Activated T-helper 9 cell treated with anti-CD3 and anti-CD28 coated beads, Interleukin-2, amount 50 U/mL, for 16 hours (primary cell): ENCODE measurements at regions not wholly inside any gene's neighbourhood (a gene's known extent, or its start where the extent isn't known, plus 50 kb on each side); places are given as distances from the start of the nearest gene placed in this dataset.
"Not testable (repeated sequence)": the region's sequence is repeated elsewhere in the genome, so short reads cannot be mapped to it uniquely, and the experiment has no call there.

Experiments used
- DNase-seq: peaks from one replicate; pipeline ENCODE4 v3.0.0-alpha.2; 2020; ENCODE audit warnings: low read depth

DNA sequence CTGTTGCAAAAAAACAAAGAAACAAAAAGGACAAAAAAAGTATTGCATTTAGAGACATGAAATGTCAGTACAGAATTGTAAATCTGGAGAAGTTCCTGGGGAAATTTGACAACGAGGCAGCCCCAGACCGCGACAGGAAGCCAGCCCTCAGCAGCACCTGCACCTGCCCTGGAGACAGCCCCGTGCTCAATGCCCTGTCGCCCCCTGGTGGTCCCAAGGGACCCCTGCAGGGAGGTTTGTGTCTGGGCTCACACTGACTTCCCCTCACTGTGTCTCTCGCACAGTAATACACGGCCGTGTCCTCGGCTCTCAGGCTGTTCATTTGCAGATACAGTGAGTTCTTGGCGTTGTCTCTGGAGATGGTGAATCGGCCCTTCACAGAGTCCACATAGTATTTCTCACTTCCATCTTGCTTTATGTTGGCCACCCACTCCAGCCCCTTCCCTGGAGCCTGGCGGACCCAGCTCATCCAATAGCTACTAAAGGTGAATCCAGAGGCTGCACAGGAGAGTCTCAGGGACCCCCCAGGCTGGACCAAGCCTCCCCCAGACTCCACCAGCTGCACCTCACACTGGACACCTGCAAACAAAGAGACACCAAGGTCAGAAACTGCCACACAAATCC is 535.6 kb downstream of the TMEM121 start:
- DNase-seq: peak; percentile 77

DNA sequence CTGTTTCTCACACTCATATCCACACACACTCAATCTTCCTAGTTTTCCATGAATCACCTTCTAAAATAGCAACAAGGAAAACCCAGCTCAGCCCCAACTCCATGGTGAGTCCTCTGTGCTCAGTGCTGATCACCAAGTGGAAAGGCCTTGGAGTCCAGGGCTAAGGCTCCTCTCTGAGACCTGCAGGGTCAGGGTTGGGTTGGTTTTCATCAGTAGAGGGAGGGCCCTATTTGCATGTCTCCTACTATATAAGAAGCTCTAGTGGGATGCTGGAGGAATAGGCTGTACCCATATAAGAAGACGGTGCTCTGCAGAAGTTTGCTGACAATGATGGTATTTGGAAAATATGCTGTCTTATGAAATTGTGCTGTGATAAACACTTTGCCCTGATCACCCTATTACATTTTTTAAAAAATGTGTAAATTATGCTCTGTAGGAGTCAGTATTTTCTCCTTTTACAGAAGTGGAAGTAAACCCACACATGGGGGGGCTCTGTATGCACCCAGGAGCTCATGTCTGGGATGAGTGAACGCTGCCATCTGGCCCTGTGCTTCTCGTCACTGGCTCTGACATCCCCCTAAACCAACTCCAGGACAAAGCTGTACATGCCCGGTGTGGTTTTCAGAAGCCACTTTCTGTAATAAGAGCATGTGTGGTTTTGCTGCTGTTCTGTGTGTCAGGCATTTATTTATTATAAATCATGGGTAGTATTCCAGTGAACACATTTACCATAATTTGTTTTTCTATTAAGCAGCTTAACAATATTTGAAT is 536.3 kb downstream of the TMEM121 start:
- no peak for DNase-seq

DNA sequence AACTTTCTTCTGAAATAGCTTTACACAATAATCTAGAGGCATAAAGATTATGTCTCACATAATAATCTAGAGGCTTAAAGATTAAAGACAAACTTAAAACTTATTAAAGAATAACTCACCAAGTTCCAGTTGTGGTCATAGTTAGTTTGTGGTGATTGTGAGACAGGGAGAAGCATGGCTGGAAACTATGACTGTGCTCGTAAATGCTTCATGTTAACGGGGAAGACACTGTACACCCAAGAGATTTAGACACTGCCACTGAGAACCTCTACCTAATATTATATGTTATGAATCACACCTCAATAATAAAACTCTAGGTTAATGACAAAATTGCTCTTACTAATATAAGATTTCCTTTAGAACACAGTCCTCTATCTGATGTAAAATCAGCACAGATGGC is 541.6 kb downstream of the TMEM121 start:
- DNase-seq: no peak

DNA sequence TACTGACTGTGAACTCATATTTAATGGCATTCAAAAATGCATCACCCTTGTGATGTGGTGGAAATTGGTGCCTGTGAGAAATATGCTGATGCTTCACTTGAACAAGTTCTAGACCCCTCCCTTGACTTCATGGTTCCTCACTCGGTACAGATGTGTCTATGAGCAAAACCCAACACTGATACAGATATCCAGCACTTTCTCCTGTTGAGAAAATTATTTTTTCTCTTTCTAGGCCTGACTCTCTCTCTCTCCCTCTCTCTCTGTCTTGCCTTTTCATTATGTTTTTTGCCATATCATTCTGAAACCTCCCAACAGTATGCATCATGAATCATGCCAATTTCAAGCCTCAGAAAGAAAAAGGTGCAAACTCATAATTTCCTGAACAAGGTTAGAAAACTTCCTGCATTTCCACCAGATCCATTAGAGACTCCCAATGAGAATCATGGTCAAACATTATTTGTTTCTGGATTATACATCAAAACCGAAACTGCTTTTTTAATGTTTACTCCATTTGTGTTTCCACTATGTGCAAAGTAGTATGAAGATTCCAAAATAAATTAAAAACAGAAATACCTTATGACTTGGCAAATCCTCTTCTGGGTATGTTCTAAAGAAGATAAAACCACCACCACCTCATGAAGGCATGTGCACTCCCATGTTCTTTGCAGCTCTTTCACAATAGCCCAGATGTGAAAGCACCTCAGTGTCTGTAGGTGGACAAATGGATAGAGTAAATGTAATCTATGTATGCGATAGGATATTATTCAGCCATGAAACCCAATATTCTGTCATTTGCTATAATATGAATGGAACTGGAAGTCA is 543.6 kb downstream of the TMEM121 start:
- DNase-seq: no peak

DNA sequence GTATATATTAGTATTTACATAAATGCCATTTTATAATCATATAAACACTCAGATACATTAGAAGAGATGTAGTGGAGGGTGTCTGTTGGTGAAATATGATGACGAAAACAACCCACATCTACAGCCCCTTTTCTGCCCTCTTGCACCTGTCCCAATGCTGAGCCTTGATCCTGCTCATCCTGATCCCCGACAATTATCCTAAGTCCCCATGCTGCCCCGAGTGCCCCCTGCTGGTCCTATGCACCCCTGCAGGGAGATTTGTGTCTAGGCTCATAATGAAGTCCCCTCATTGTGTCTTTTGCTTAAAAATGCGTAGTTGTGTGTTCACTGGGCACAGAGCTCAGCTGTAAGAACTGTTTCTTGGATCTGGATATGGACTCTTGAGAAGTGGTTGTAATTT is 554.5 kb downstream of the TMEM121 start:
- no peak for DNase-seq

DNA sequence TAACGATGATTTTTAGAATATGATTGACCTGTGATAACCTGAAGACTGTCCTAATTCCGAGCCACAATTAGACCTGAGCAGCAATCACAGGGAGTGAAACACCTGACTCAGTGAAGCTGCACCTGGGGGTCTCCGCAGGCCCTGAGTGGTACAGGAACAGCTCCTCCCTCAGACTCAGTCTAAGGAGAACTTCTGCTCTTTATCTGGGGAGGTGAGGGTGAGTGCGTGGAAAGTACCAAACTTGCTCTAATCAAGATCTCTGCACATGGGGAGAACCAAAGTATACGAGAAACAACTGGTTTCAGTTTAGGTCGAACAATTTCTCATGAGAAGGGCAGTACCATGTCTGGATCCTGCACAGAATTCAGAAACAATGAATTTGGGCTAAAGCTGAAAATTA is 555.3 kb downstream of the TMEM121 start:
- not testable (repeated sequence) for DNase-seq

DNA sequence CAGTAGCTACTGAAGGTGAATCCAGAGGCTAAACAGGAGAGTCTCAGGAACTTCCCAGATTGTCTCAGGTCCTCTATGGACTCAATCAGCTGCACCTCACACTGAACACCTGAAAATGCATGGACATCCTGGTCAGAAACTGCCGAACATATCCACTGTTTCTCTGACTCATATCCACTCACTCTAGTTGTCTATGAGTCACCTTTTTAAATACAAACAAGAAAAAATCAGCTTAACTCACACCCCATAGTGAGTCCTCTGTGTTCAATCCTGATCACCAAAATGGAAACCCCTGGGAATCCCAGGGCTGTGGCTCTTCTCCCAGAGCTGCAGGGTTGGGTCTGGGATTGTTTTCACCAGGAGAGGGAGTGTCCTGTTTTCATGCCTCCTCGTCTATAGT is 556.7 kb downstream of the TMEM121 start:
- DNase-seq: no peak

DNA sequence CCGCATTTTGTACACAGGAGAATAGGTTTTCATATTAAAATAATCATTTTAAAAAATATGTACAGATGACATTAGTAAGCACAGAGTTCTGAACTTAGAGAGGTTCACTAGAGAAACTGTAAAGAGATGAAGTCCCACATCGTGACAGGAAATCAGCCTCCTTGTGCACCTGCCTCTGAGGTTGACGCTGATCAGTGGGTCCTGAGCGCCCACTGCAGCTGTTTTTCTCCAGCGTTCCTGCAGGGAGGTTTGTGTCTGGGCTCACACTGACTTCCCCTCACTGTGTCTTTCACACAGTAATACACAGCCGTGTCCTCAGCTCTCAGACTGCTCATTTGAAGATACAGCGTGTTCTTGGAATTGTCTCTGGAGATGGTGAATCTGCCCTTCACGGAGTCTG is 561.5 kb downstream of the TMEM121 start:
- no peak for DNase-seq

DNA sequence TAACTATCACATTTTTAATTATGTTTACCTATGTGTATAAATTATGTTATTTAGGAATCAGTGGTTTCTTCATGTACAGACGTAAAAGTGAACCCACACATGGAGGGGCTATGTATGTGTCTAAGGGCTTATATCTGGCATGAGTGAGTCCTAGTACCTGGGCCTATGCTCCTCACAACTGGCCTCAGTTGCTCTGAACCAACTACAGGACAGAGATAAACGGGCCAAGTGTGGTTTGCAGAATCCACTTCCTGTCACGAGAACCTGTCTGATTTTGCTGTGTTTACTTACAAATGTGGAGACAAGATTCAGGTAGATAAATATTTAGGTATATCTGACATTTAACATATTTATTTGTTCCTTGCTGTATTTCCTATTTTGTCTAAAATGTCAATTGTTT is 562.5 kb downstream of the TMEM121 start:
- not testable (repeated sequence) for DNase-seq

DNA sequence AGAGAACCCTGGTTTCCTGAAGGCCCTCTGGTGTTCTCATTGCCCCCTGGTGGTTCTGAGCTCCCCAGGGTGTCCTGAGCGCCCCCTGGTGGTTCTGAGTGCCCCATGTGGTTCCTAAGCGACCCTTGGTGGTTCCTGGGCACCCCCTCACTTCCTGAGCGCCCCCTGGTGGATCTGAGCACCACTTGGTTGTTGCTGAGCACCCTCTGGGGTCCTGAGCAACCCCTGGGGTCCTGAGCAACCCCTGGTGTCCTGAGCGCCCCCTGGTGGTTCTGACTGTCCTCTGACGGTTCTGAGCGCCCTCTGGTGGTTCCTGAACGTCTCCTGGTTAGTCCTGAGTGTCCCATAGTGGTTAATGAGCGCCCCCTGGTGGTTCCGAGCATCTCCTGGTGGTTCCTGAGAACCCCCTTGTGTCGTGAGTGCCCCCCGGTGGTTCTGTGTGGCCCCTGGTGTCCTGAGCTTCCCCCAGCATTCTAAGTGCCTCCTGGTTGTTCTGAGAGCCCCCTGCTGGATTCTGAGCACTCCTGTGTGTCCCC is 568.3 kb downstream of the TMEM121 start:
- no peak for DNase-seq

DNA sequence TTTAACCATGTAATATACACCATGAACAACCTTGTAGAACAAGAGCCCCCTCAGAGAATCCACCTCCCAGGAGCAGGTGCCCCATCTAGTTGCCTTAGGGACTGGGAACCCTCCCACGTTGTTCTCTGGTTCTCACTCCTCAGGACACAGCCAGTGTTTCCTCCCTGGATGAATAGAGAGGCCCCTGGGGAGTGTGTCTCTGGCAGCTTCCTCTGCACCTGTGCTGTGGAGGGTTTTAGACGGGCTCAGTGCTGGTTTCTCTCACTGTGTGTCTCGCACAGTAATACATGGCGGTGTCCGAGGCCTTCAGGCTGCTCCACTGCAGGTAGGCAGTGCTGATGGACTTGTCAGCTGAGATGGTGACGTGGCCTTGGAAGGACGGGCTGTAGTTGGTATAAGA is 581.3 kb downstream of the TMEM121 start:
- DNase-seq: no peak

DNA sequence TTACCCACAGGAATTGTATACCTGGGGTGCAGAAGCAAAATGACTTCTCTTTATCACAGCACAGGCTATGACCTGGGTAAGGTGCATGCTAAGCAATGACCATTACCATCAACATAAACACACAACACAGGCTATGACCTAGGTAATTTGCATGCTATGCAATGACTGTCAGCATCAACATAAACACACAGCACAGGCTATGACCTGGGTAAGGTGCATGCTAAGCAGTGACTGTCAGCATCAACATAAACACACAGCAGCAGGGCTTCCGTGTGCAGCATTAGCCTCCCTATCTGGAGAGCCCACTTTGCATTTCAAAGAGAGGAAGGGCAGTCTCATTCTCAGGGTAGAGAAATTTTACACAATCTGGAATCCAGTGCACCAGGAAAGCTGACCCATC is 583.0 kb downstream of the TMEM121 start:
- DNase-seq: no peak

DNA sequence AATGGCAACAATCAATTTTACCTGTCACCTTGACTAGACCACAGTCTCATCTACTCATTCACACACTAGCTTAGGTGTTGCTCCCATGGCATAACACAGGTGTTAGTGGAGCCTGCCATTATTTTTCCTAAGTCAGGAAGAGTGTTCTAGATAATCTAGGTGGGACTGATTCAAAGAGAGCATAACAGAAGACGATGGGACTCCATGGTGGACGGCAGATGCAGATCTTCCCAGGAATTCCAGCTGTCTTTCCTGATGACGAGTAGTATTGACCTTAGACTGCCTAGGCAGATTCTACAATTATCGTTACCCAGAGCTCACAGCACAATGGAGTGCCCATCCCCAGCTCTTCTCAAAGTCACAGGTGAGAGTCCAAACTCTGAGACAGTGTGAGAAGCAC is 589.0 kb downstream of the TMEM121 start:
- no peak for DNase-seq

DNA sequence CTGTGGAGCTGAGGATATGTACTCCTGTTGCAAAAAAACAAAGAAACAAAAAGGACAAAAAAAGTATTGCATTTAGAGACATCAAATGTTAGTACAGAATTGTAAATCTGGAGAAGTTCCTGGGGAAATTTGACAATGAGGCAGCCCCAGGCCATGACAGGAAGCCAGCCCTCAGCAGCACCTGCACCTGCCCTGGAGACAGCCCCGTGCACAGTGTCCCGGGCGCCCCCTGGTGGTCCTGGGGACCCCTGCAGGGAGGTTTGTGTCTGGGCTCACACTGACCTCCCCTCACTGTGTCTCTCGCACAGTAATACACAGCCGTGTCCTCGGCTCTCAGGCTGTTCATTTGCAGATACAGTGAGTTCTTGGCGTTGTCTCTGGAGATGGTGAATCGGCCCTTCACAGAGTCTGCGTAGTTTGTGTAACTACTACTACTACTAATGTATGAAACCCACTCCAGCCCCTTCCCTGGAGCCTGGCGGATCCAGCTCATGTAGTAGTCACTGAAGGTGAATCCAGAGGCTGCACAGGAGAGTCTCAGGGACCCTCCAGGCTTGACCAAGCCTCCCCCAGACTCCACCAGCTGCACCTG is 590.1 kb downstream of the TMEM121 start:
- DNase-seq: not testable (repeated sequence)

DNA sequence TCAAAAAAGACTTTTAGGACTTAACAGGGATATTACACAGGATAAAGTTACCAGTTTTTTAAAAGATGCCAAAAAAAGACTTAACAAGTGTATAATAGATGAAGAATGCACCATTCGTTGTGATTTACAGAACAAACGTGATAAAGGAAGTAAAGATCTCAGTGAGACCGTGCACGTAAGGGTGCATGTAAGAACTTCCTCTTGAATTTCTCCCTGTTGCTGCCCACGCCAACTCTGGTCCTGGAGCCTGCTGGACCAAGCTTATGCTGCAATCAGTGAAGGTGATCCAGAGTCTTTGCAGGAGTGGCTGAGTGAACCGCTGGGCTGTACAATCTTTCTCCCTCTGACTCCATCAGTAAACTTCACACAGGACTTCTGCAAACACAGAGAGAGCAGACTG is 593.7 kb downstream of the TMEM121 start:
- DNase-seq: no peak

DNA sequence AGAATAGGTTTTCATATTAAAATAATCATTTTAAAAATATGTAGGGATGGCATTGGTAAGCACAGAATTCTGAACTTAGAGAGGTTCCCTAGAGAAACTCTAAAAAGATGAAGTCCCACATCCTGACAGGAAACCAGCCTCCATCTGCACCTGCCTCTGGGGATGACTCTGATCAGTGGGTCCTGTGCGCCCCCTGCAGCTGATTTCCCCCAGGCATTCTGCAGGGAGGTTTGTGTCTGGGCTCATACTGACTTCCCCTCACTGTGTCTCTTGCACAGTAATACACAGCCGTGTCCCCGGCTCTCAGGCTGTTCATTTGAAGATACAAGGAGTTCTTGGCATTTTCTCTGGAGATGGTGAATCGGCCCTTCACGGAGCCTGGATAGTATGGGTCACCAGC is 602.9 kb downstream of the TMEM121 start:
- DNase-seq: no peak

DNA sequence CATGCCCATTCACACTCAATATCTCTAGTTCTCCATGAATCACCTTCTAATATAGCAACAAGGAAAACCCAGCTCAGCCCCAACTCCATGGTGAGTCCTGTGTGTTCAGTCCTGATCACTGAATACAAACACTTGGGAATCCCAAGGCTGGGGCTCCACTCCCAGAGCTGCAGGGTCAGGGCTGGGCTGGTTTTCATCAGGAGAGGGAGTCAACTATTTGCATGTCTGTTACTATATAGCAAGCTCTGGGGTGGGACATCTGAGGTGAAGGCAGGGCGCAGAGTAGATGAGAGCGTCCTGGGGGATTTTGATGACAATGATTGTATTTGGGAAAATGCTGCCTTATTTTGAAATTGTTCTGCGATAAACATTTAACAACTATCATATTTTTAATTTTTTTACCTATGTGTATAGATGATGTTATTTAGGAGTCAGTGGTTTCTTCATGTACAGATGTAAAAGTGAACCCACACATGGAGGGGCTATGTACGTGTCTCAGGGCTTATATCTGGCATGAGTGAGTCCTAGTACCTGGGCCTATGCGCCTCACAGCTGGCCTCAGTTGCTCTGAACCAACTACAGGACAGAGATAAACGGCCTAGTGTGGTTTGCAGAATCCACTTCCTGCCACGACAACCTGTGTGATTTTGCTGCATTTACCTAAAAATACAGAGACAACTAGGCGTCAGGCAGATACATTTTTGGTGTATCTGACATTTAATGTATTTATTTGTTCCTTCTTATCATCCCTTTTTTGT is 603.7 kb downstream of the TMEM121 start:
- DNase-seq: not testable (repeated sequence)

DNA sequence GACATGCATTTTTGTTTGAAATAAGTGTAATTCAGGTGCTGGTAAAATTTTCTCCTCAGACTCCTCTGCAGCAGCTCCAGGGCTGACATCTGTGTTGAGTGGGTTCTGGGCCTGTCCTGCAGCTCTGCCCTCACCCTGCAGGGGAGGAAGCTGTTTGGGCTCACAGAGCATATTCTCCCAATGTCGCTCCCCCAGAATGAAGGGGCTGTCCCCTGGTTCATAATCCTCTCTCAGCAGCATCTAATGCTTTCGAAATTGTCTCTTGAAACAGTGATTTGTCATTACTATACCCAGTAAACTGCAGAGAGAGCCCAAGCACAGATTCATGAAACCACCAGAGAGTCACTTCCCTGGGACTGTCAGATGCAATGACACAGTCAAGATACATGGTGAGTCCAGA is 606.7 kb downstream of the TMEM121 start:
- DNase-seq: not testable (repeated sequence)

DNA sequence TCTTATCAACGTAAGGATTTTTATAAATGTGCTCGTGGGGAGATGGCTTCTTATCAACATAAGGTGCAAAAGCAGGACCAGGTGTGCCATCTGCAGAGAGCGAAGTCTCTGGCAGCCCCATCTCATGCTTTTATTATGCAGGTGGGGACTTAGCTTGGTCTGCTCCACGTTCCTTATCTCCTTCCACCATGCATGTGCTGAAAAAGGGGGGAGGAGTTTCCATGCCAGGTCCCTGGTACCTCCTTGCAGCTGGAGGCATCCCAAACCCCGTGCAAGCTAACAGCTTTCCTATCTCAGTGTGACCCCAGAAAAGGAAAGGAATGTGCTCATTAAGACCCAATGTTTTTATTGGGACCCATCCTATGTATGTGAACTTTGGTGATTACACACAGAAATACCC is 608.5 kb downstream of the TMEM121 start:
- DNase-seq: no peak

DNA sequence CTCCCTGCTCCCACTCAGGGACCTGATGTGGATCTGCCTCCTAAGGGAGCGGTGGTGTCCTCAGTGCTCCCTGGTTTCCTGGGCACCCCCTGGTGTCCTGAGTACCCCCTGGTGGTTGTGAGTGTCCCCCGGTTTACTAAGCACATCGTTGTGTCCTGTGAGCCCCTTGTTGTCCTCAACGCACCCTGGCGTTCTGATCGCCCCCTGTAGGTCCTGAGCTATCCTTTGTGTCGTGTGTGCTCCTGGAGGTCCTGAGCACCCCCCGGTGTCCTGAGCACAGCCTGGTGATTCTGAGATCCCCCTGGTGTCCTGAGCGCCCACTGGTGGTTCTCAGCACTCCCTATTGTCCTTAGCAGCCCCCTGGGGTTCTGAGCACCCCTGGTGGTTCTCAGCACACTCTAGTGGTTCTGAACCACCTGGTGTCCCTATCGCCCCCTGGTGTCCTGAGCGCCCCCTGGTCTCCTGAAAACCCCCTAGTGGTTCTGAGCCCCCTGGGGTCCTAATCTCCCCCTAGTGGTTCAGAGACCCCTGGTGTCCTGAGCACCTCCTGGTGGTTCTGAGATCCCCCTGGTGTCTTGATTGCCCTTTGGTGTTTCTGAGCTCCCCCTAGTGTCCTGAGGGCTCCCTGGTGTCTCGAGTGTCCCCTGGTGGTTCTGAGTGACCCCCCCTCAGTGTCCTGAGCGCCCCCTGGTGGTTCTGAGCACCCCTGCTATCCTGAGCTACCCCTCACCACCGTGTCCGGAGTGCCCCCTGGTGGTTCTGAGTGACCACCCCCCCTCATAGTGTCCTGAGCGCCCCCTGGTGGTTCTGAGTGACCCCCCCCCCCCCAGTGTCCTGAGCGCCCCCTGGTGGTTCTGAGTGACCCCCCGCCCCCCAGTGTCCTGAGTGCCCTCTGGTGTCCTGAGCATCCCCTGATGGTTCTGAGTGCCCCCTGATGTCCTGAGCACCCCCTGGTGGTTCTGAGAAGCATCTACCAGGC is 615.1 kb downstream of the TMEM121 start:
- DNase-seq: no peak
